ENCODE measurements at regions not wholly inside any gene's neighbourhood (a gene's known extent, or its start where the extent isn't known, plus 50 kb on each side); places are given as distances from the start of the nearest gene placed in this dataset.

DNA sequence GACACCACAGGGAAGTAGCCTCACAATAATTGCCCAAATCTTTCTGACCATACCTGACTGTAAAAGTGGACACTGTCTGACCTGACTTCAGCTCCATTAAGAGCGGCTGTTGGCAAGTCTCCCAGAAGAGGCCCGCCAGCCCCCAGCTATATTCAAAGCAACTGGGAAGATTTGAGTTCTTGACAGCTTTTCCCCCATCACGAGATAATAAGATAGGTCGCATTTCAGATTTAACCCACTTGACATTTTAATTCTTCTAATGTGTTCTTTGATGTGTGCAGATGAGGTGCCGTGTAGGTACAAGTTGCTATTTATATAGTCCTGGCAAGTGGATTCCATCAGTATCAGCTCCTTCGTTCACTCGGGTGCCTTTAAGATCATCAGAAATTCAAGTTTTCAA lies 345.7 kb downstream of the DRD1 start:
- no peak overlapping the region for H3K4me3 ChIP-seq (ENCODE audit: low read depth, poor library complexity, severe bottlenecking)
- 55 to 58% methylated on average over 7 of the region's 7 CpGs for WGBS, 2 donors
- TF ChIP-seq, protein P1, sequence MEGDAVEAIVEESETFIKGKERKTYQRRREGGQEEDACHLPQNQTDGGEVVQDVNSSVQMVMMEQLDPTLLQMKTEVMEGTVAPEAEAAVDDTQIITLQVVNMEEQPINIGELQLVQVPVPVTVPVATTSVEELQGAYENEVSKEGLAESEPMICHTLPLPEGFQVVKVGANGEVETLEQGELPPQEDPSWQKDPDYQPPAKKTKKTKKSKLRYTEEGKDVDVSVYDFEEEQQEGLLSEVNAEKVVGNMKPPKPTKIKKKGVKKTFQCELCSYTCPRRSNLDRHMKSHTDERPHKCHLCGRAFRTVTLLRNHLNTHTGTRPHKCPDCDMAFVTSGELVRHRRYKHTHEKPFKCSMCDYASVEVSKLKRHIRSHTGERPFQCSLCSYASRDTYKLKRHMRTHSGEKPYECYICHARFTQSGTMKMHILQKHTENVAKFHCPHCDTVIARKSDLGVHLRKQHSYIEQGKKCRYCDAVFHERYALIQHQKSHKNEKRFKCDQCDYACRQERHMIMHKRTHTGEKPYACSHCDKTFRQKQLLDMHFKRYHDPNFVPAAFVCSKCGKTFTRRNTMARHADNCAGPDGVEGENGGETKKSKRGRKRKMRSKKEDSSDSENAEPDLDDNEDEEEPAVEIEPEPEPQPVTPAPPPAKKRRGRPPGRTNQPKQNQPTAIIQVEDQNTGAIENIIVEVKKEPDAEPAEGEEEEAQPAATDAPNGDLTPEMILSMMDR (IDR thresholded peaks at IDR 0.05): no peak
- TF ChIP-seq POLR2A (IDR thresholded peaks at IDR 0.05): no peak
- no peak for DNase-seq (ENCODE audit: low spot score in 2 of 2)
- intact Hi-C loops (cut with DNase I; ENCODE audit: low total_unique reads): no loop called here

DNA sequence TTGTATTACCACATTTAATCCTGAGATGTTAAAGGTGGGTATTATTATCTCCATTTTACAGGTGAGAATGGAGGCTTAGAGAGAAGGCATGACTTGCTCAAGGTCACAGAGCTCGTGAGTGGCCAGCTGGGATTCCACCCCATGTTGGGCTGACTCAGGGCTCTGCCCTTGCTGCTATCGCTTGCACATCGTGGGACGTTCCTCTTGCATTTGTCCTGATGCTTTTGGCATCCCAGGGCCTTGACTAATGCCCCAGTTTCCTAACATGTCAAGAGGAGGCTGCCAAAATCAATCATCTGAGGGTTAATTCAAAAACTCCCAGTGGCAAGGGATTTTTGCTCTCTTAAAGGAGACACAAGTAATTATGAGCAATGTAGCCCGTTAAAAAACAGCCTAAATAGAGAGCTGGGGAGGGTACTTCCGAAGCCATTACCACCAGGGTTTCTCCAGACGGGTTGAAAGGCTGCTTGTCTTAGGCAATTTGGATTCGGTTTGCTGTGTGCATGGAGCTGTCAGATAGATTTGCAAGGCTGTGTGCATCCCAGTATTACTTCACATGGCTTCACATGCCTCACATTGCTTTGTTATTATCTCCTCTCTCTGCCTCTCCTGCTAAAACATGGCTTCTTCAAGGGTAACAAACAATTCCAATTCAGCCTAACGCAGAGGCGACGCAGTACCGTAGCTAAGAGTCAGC lies 347.4 kb downstream of the DRD1 start:
- H3K4me3 ChIP-seq (ENCODE audit: low read depth, poor library complexity, severe bottlenecking): no peak overlapping the region

DNA sequence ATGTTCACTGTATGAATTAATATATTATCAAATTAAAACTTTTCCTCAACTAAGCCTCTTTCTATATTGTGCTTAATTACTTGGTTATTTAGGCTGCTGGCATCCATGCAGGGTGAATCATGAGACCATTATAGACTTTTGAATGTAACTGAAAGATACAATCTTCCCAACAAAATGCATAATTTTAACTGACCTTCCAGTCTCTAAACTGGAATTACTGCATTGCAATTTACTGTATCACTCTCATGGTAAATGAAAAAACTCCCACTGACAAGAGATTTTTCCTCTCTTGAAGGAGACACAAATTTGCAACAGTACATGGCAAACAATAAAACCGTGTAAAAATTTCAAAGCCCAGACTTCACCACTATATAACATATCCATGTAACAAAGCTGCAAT lies 349.5 kb downstream of the DRD1 start:
- H3K4me3 ChIP-seq (ENCODE audit: low read depth, poor library complexity, severe bottlenecking): no peak overlapping the region
- no peak for DNase-seq (ENCODE audit: low spot score in 2 of 2)
- intact Hi-C loops (cut with DNase I; ENCODE audit: low total_unique reads): no loop called here
- TF ChIP-seq, protein P1 (IDR thresholded peaks at IDR 0.05): no peak
- no peak for TF ChIP-seq POLR2A (IDR thresholded peaks at IDR 0.05)
- 68 to 77% methylated on average over 1 of the region's 1 CpG for WGBS, 2 donors

More for the DNA sequence above, 347.4 kb downstream of the DRD1 start:
- no peak for DNase-seq (ENCODE audit: low spot score in 2 of 2)
- TF ChIP-seq POLR2A (IDR thresholded peaks at IDR 0.05): no peak
- TF ChIP-seq, protein P1 (IDR thresholded peaks at IDR 0.05): no peak
- 70 to 75% methylated on average over 12 of the region's 12 CpGs for WGBS, 2 donors
- intact Hi-C loops (cut with DNase I; ENCODE audit: low total_unique reads): no loop called here

DNA sequence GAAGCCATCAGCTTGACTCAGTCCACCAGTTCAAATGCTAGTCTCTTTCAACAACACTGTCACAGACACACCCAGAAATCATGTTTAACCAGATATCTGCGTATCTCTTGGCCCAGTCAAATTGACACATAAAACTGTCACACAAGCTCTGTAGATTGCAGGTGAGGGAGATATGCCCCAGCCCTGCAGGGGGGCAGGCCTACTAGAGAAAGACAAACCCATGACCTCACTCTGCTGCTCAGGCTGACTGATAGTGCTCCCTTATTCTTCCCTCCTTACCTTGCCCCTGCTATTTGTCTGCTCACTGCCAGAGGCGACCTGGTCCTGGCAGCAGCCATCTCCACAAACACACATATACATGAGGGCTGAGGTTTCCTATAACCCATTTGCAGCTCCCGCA lies 351.3 kb downstream of the DRD1 start:
- no peak for DNase-seq (ENCODE audit: low spot score in 2 of 2)
- H3K4me3 ChIP-seq (ENCODE audit: low read depth, poor library complexity, severe bottlenecking): no peak overlapping the region
- WGBS, 2 donors: 52 to 66% methylated on average over 3 of the region's 3 CpGs
- intact Hi-C loops (cut with DNase I; ENCODE audit: low total_unique reads): no loop called here
- TF ChIP-seq, protein P1 (IDR thresholded peaks at IDR 0.05): no peak
- TF ChIP-seq POLR2A (IDR thresholded peaks at IDR 0.05): no peak

DNA sequence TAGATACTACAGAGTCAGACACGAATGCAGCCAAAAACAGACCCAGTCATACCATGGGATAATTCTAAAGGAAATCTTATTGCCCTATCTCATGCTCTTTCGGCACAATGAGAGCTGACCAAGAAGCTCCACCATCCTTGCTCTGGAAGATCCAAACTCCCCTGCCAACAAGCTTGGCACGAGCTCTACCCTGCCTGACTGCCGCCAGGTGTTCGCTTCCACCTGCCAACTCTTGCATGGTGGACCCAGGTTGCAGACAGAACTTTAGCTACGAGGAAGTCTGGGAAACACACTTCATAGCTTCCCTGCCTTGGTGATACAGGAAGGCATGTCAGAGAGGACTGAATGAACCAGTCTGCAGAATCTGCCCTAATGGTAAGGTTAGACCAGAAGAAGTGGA lies 355.0 kb downstream of the DRD1 start:
- intact Hi-C loops (cut with DNase I; ENCODE audit: low total_unique reads): no loop called here
- 43 to 66% methylated on average over 6 of the region's 6 CpGs for WGBS, 2 donors
- no peak for DNase-seq (ENCODE audit: low spot score in 2 of 2)
- TF ChIP-seq POLR2A (IDR thresholded peaks at IDR 0.05): no peak
- TF ChIP-seq, protein P1 (IDR thresholded peaks at IDR 0.05): no peak
- H3K4me3 ChIP-seq (ENCODE audit: low read depth, poor library complexity, severe bottlenecking): no peak overlapping the region

All from lower leg skin (tissue), 4 donors.